HG03378 (cell line): ENCODE measurements at regions not wholly inside any gene's neighbourhood (a gene's known extent, or its start where the extent isn't known, plus 50 kb on each side); places are given as distances from the start of the nearest gene placed in this dataset.
"Not testable (repeated sequence)": the region's sequence is repeated elsewhere in the genome, so short reads cannot be mapped to it uniquely, and the experiment has no call there.

Experiments used
- ATAC-seq: cut with Tn5 transposase; IDR thresholded peaks from one replicate; pipeline ENCODE4 v1.9.1; 2021; ENCODE audit warnings: mild to moderate bottlenecking, moderate library complexity; ENCODE audit not compliant: unreplicated experiment

DNA sequence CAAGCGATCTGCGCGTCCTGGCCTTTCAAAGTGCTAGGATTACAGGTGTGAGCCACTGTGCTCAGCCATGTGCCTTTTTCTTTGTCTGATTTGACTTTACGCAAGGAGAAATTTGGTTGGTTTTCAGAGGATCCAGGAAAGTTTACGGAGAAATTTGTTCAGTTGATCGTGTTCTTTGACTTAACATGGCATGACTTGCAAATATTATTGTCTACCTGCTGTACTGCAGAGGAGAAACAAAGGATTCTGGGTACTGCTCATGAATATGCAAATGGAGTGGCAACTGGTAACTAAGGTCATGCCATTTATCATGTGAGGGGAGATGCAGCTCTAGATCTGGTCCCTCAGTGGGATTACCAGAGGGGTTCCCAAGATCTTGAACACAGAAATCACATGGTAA is 68.8 kb upstream of the CHD6 start:
- ATAC-seq = no peak

DNA sequence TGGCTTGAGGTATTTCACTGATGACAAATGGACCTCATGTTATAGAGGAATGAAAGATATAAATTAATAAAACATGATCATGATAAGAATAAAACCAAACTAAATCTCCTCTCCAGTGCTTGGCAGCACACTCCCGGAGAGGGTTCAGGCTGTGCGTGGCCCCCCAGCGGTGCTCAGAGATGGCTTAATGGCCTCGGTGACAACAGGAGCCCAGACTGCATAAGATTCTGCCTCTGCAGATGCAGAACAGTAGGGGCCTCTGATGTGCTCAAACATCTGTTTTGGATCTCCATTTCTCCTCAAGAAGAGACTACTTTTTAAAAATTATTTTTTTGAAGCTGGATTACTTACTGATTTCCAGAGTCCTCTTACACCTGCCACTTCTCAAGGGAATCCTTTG is 67.0 kb upstream of the CHD6 start:
- ATAC-seq = not testable (repeated sequence)

DNA sequence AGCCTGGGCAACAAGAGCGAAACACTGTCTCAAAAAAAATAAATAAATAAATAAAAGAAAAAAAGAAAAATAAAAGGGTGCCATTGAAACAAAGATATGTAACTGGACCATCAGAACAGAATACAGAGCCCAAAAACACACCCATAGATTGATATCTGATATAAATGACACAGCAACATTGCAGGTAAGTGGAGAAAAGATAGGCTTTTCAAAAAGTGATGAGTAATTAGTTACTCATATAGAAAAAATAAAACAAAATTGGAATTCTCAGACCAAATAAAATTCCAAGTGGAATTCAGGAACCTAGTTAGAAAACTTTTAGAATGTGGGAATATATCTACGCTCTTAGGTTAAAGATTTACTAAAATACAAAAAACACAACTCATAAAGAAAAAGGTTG is 60.6 kb upstream of the CHD6 start:
- ATAC-seq = no peak

- ATAC-seq = no peak
Measured at GRCh38 chr20:41672282-41672681, 54.1 kb upstream of the CHD6 start.

GRCh38 chr20:41671143-41671542 is 53.0 kb upstream of the CHD6 start:
- no peak for ATAC-seq

- ATAC-seq = no peak
Measured at GRCh38 chr20:41670631-41671030, 52.5 kb upstream of the CHD6 start.

GRCh38 chr20:41669708-41670263 is 51.6 kb upstream of the CHD6 start:
- ATAC-seq = no peak

- ATAC-seq = no peak
Measured at GRCh38 chr20:41668057-41668749, 50.0 kb upstream of the CHD6 start.
